Glomerular endothelial cell (primary cell): ENCODE measurements at regions not wholly inside any gene's neighbourhood (a gene's known extent, or its start where the extent isn't known, plus 50 kb on each side); places are given as distances from the start of the nearest gene placed in this dataset.

Source experiments
- DNase-seq: peaks from one replicate; pipeline ENCODE4 v3.0.0-alpha.2; 2011; ENCODE audit warnings: low read depth, low spot score; ENCODE audit errors: extremely low read depth

- no peak for DNase-seq
Measured at GRCh38 chr3:44185396-44185915, 56.2 kb upstream of the TOPAZ1 start.

- no peak for DNase-seq
Measured at GRCh38 chr3:44186111-44186672, 55.5 kb upstream of the TOPAZ1 start.

DNA sequence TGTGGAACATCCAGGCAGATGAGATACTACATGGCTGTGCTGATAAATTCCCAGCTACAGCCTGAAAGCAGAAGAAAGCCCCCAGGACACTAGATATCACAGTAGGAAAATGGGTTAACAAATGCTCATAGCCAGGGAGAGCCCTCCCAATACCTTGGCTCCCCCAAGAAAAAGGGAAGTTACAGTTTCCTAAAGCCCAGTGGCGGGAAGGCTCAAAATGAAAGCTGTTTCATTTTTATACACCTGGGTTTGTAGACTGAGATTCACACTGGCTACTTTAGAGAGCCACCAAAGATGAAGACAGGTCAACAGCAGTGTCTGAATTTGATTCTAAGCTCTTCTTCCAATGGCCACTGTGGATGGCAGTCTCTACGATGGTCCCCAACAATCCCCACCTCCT lies 55.0 kb upstream of the TOPAZ1 start:
- DNase-seq = no peak
